IMR-90 (cell line): ENCODE measurements at regions not wholly inside any gene's neighbourhood (a gene's known extent, or its start where the extent isn't known, plus 50 kb on each side); places are given as distances from the start of the nearest gene placed in this dataset.
"Not testable (repeated sequence)": the region's sequence is repeated elsewhere in the genome, so short reads cannot be mapped to it uniquely, and the experiment has no call there.

Experiments used
- ATAC-seq: fragments of 200-7000 bp; cut with Tn5 transposase; 2 replicates; pipeline ENCODE4 v1.9.1; 2020; ENCODE audit warnings: low read depth, mild to moderate bottlenecking, moderate library complexity
- BruUV-seq: library from RNA; stranded (reverse); fragments of 400-500 nt; replicated peaks from 2 replicates; lab custom pipeline; 2021; lab: Mats Ljungman, UMichigan
- CTCF ChIA-PET: fragments of 300-600 bp; formaldehyde crosslinking; extraction: SDS; loops from one replicate; lab custom pipeline; 2021; ENCODE audit warnings: antibody characterized with exemption; lab: Yijun Ruan, JAX
- POLR2A ChIA-PET: fragments of 300-600 bp; sonication (Branson Sonifier 250); formaldehyde crosslinking; loops from one replicate; lab custom pipeline; 2022; ENCODE audit warnings: antibody characterized with exemption; ENCODE audit not compliant: unreplicated experiment; lab: Charles Lee
- DNase-seq: peaks from one replicate; pipeline ENCODE4 v3.0.0; 2013
- H2AFZ ChIP-seq: replicated peaks from 2 replicates; pipeline ENCODE3; 2013; ENCODE audit warnings: low read length, mild to moderate bottlenecking; ENCODE audit not compliant: poor library complexity
- H2AK5ac ChIP-seq: 2 replicates; pipeline ENCODE4 v1.6.1; 2013; ENCODE audit warnings: low read depth, low read length, inconsistent platforms
- H2AK9ac ChIP-seq: replicated peaks from 2 replicates; pipeline ENCODE3; 2013; ENCODE audit warnings: mild to moderate bottlenecking, low read depth, low read length, moderate library complexity; ENCODE audit not compliant: poor library complexity
- H2BK120ac ChIP-seq: 2 replicates; pipeline ENCODE4 v1.6.1; 2013; ENCODE audit warnings: low read depth, low read length, inconsistent platforms
- H2BK15ac ChIP-seq: 3 replicates; pipeline ENCODE4 v1.6.1; 2013; ENCODE audit warnings: low read depth, low read length, inconsistent platforms
- H2BK20ac ChIP-seq: 2 replicates; pipeline ENCODE4 v1.6.1; 2013; ENCODE audit warnings: low read depth, mild to moderate bottlenecking, inconsistent platforms, low read length, moderate library complexity
- H2BK5ac ChIP-seq: 2 replicates; pipeline ENCODE4 v1.6.1; 2013; ENCODE audit warnings: mild to moderate bottlenecking, low read depth, low read length, inconsistent platforms; ENCODE audit not compliant: poor library complexity, severe bottlenecking
- H3K14ac ChIP-seq: replicated peaks from 2 replicates; pipeline ENCODE4 v1.6.1; 2013; ENCODE audit warnings: low read depth, low read length, inconsistent platforms
- H3K18ac ChIP-seq: 2 replicates; pipeline ENCODE4 v1.6.1; 2013; ENCODE audit warnings: low read depth, low read length, control low read depth
- H3K23ac ChIP-seq: 2 replicates; pipeline ENCODE4 v1.6.1; 2013; ENCODE audit warnings: low read depth, low read length, inconsistent platforms
- H3K27ac ChIP-seq: 2 replicates; pipeline ENCODE4 v1.5.1; 2013; ENCODE audit warnings: mild to moderate bottlenecking, control low read depth, low read length; ENCODE audit not compliant: insufficient read depth
- H3K27me3 ChIP-seq: 2 replicates; pipeline ENCODE4 v1.6.1; 2013; ENCODE audit warnings: low read length; ENCODE audit not compliant: control insufficient read depth, insufficient read depth
- H3K36me3 ChIP-seq: 2 replicates; pipeline ENCODE4 v1.6.1; 2013; ENCODE audit warnings: low read length, mixed read lengths; ENCODE audit not compliant: control insufficient read depth, insufficient read depth
- H3K4ac ChIP-seq: 2 replicates; pipeline ENCODE4 v1.6.1; 2013; ENCODE audit warnings: low read depth, low read length, inconsistent platforms
- H3K4me1 ChIP-seq: 2 replicates; pipeline ENCODE4 v1.6.1; 2013; ENCODE audit warnings: low read length, mixed read lengths; ENCODE audit not compliant: control insufficient read depth, insufficient read depth
- H3K4me2 ChIP-seq: 2 replicates; pipeline ENCODE4 v1.6.1; 2013; ENCODE audit warnings: low read depth, mild to moderate bottlenecking, control low read depth, low read length, moderate library complexity
- H3K4me3 ChIP-seq: 2 replicates; pipeline ENCODE4 v1.5.1; 2013; ENCODE audit warnings: low read depth, mild to moderate bottlenecking, control low read depth, low read length, moderate library complexity; ENCODE audit not compliant: insufficient read depth
- H3K56ac ChIP-seq: 2 replicates; pipeline ENCODE4 v1.6.1; 2013; ENCODE audit warnings: low read length, inconsistent platforms; ENCODE audit not compliant: insufficient read depth; ENCODE audit errors: extremely low read depth
- H3K79me1 ChIP-seq, 2 experiments: 2 replicates each; pipeline ENCODE4 v1.6.1; 2013; ENCODE audit warnings: low read length in 2 of 2, inconsistent platforms in 1 of 2, low read depth in 1 of 2
- H3K9ac ChIP-seq: 2 replicates; pipeline ENCODE4 v1.6.1; 2013; ENCODE audit warnings: low read depth, low read length, control low read depth
- H3K9me1 ChIP-seq: 2 replicates; pipeline ENCODE4 v1.6.1; 2013; ENCODE audit warnings: low read length, inconsistent platforms; ENCODE audit not compliant: insufficient read depth
- H3K9me3 ChIP-seq: 2 replicates; pipeline ENCODE4 v1.6.1; 2013; ENCODE audit warnings: low read length; ENCODE audit not compliant: control insufficient read depth, insufficient read depth
- H4K20me1 ChIP-seq: 2 replicates; pipeline ENCODE4 v1.6.1; 2013; ENCODE audit warnings: low read length, inconsistent platforms; ENCODE audit not compliant: insufficient read depth
- H4K5ac ChIP-seq: 2 replicates; pipeline ENCODE4 v1.6.1; 2013; ENCODE audit warnings: mild to moderate bottlenecking, low read depth, low read length, control low read depth
- H4K8ac ChIP-seq, 2 experiments: 2 replicates each; pipeline ENCODE4 v1.6.1; 2013; ENCODE audit warnings: low read depth in 2 of 2, low read length in 2 of 2, control low read depth in 1 of 2, inconsistent platforms in 1 of 2
- H4K91ac ChIP-seq: 2 replicates; pipeline ENCODE4 v1.6.1; 2013; ENCODE audit warnings: low read depth, low read length, inconsistent platforms; ENCODE audit not compliant: insufficient read depth
- WGBS, 2 experiments: methylation state at CpG; one replicate each; pipeline versions ENCODE4 v1.1.5 to v1.1.7; 2013; ENCODE audit warnings: missing lambda C conversion rate in 2 of 2; ENCODE audit not compliant: insufficient read length in 1 of 2; ENCODE audit errors: extremely low coverage in 2 of 2; 5-methylcytosine and 5-hydroxymethylcytosine counted together
- dilution Hi-C: fragments of 300-500 bp; cut with HindIII; formaldehyde crosslinking; loops from one replicate; pipeline ENCODE4 v1.14.3; 2018; ENCODE audit warnings: low sequenced_read_pairs; ENCODE audit not compliant: unreplicated experiment
- in situ Hi-C: fragments of 300-500 bp; cut with MboI; formaldehyde crosslinking; loops from 3 replicates; pipeline ENCODE4 v1.14.3; 2019; ENCODE audit warnings: low sequenced_read_pairs, inconsistent platforms, mixed read lengths
- intact Hi-C: fragments of 100-400 bp; cut with micrococcal nuclease; formaldehyde crosslinking; loops from 2 replicates; pipeline ENCODE4 v1.10.0; 2022

GRCh38 chr14:105896206-105896605 is 369.8 kb downstream of the TMEM121 start:
- POLR2A ChIA-PET, CTCF ChIA-PET, H3K56ac ChIP-seq, H2BK20ac ChIP-seq, H3K36me3 ChIP-seq, H3K79me1 ChIP-seq, H3K18ac ChIP-seq, H3K4me1 ChIP-seq, H3K27me3 ChIP-seq, H3K9me1 ChIP-seq, H4K20me1 ChIP-seq, in situ Hi-C loops, H2BK15ac ChIP-seq, H3K4ac ChIP-seq, ATAC-seq, H2AK5ac ChIP-seq, DNase-seq, H3K4me2 ChIP-seq, H3K27ac ChIP-seq, H3K23ac ChIP-seq, H4K91ac ChIP-seq, dilution Hi-C loops, H2BK120ac ChIP-seq, H3K4me3 ChIP-seq, H4K5ac ChIP-seq, H3K14ac ChIP-seq, H2AK9ac ChIP-seq, H3K9ac ChIP-seq, intact Hi-C loops, H4K8ac ChIP-seq, BruUV-seq, H2BK5ac ChIP-seq, H2AFZ ChIP-seq: not testable (repeated sequence)
- H3K9me3 ChIP-seq = peaks cover 41% of the 10 kb centered on the region
- WGBS, 2 experiments = 100% methylated on average over 2 of the region's 6 CpGs; no CpG with 5 or more reads in 1 of the 2 experiments
